ENCODE measurements at regions not wholly inside any gene's neighbourhood (a gene's known extent, or its start where the extent isn't known, plus 50 kb on each side); places are given as distances from the start of the nearest gene placed in this dataset.

DNA sequence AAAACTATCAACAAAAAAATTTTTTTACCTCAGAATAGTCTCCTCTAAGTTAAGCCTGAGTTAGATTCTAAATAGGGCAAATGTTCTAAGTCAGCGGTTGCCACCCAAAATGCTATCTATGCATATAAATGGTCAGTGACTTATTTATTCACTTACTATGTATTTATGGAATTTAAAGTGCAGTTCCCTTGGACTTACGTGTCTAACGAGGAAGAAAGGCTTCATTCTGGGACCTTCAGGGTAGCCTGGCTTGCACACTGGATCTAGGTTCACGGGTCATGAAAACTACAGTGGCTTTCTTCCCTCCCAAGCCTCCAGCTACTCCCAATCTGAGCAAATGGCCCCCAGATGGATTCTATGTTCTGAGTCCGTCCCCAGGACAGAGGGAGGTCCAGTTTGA lies 77.1 kb downstream of the ARF6 start:
- TF ChIP-seq CTCF (IDR thresholded peaks at IDR 0.05) (no peak), EZH2 (IDR thresholded peaks at IDR 0.05; ENCODE audit: borderline replicate concordance, insufficient read depth, low read depth, low read length, poor library complexity, severe bottlenecking) (no peak)
